ENCODE measurements at regions not wholly inside any gene's neighbourhood (a gene's known extent, or its start where the extent isn't known, plus 50 kb on each side); places are given as distances from the start of the nearest gene placed in this dataset.
"Not testable (repeated sequence)": the region's sequence is repeated elsewhere in the genome, so short reads cannot be mapped to it uniquely, and the experiment has no call there.

GRCh38 chr3:22441711-22442110 is 690.7 kb upstream of the ZNF385D start:
- no peaks in the 10 kb centered on the region for H3K4me1 ChIP-seq (ENCODE audit: insufficient read depth, low read length)
- H3K4me2 ChIP-seq (ENCODE audit: low read length), result no peak overlapping the region
- H3K9me2 ChIP-seq (replicated peaks; ENCODE audit: low read length), result no peaks in the 10 kb centered on the region
- ChIA-PET CTCF (no interaction called here), POLR2A (ENCODE audit: unreplicated experiment) (no interaction called here)
- no peak overlapping the region for H3K4me3 ChIP-seq (ENCODE audit: low read length)
- no peaks in the 10 kb centered on the region for H3K27me3 ChIP-seq (ENCODE audit: low read length)
- H3K9me3 ChIP-seq (ENCODE audit: low read length), result no peaks in the 10 kb centered on the region
- DNase-seq (no peak), ATAC-seq (no peak)
- no peak overlapping the region for H3K9ac ChIP-seq (ENCODE audit: low read length)
- H3F3A ChIP-seq (ENCODE audit: low read length, unreplicated experiment), result no peaks in the 10 kb centered on the region
- TF ChIP-seq, protein P1, sequence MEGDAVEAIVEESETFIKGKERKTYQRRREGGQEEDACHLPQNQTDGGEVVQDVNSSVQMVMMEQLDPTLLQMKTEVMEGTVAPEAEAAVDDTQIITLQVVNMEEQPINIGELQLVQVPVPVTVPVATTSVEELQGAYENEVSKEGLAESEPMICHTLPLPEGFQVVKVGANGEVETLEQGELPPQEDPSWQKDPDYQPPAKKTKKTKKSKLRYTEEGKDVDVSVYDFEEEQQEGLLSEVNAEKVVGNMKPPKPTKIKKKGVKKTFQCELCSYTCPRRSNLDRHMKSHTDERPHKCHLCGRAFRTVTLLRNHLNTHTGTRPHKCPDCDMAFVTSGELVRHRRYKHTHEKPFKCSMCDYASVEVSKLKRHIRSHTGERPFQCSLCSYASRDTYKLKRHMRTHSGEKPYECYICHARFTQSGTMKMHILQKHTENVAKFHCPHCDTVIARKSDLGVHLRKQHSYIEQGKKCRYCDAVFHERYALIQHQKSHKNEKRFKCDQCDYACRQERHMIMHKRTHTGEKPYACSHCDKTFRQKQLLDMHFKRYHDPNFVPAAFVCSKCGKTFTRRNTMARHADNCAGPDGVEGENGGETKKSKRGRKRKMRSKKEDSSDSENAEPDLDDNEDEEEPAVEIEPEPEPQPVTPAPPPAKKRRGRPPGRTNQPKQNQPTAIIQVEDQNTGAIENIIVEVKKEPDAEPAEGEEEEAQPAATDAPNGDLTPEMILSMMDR (conservative IDR thresholded peaks at IDR 0.05; ENCODE audit: low read depth, low read length), result no peak
- TF ChIP-seq EZH2phosphoT487 (IDR thresholded peaks at IDR 0.05; ENCODE audit: borderline replicate concordance, low read length) (no peak), EZH2 (IDR thresholded peaks at IDR 0.05; ENCODE audit: low read length, unreplicated experiment) (no peak)
- H3K27ac ChIP-seq (ENCODE audit: low read length), result no peak overlapping the region
- intact Hi-C loops (cut with micrococcal nuclease), result no loop called here
- no TSS peak for BruUV-seq (replicated peaks)
- H2AFZ ChIP-seq (ENCODE audit: low read length), result no peak overlapping the region
- H3K79me2 ChIP-seq (ENCODE audit: low read length), result no peaks in the 10 kb centered on the region
- no peaks in the 10 kb centered on the region for H3K36me3 ChIP-seq (ENCODE audit: low read depth, low read length)
- no peaks in the 10 kb centered on the region for H4K20me1 ChIP-seq (ENCODE audit: low read length)

DNA sequence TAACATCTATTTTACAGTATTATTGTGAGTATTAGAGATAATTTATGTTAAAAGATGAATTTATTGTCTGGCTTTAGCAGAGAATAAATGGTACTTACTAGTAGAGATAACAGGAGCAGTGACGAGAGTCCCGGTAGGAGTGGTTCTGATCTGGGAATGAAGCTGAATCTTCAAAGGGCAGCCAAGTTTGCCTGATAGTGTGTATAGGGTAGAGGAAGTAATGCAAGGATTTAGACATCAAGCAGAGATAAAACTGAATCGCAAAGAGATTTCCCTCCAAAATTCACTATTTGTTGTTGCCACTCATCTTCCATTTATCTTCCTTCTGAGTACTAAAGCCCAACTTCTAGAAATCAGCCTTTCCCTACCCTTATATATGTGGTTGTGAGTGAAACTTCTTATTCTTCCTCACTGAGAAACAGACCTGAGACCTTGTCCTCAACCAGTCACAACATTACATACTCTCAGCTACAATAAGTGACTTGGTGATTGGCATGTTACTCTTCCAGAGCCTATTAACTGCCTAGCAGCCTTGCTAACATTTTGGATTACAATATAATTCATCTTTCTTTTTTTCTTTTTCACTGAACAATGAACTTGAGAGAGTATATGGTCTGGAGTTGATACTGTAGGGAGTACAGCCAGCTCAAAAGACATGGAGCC is 692.7 kb upstream of the ZNF385D start:
- H3K27me3 ChIP-seq (ENCODE audit: low read length), result no peaks in the 10 kb centered on the region
- ChIA-PET POLR2A (ENCODE audit: unreplicated experiment) (no interaction called here), CTCF (no interaction called here)
- intact Hi-C loops (cut with micrococcal nuclease), result no loop called here
- ATAC-seq, result no peak
- no peaks in the 10 kb centered on the region for H3K36me3 ChIP-seq (ENCODE audit: low read depth, low read length)
- H3K4me2 ChIP-seq (ENCODE audit: low read length), result no peak overlapping the region
- no peaks in the 10 kb centered on the region for H3K9me3 ChIP-seq (ENCODE audit: low read length)
- no peaks in the 10 kb centered on the region for H3K9me2 ChIP-seq (replicated peaks; ENCODE audit: low read length)
- no peaks in the 10 kb centered on the region for H4K20me1 ChIP-seq (ENCODE audit: low read length)
- H2AFZ ChIP-seq (ENCODE audit: low read length), result no peak overlapping the region
- no peak for DNase-seq
- H3K79me2 ChIP-seq (ENCODE audit: low read length), result no peaks in the 10 kb centered on the region
- no TSS peak for BruUV-seq (replicated peaks)
- no peaks in the 10 kb centered on the region for H3F3A ChIP-seq (ENCODE audit: low read length, unreplicated experiment)
- no peak overlapping the region for H3K4me3 ChIP-seq (ENCODE audit: low read length)
- H3K27ac ChIP-seq (ENCODE audit: low read length), result no peak overlapping the region
- H3K4me1 ChIP-seq (ENCODE audit: insufficient read depth, low read length), result no peaks in the 10 kb centered on the region
- no peak for TF ChIP-seq EZH2 (IDR thresholded peaks at IDR 0.05; ENCODE audit: low read length, unreplicated experiment)
- TF ChIP-seq, protein P1 (conservative IDR thresholded peaks at IDR 0.05; ENCODE audit: low read depth, low read length), result no peak
- no peak for TF ChIP-seq EZH2phosphoT487 (IDR thresholded peaks at IDR 0.05; ENCODE audit: borderline replicate concordance, low read length)
- no peak overlapping the region for H3K9ac ChIP-seq (ENCODE audit: low read length)

DNA sequence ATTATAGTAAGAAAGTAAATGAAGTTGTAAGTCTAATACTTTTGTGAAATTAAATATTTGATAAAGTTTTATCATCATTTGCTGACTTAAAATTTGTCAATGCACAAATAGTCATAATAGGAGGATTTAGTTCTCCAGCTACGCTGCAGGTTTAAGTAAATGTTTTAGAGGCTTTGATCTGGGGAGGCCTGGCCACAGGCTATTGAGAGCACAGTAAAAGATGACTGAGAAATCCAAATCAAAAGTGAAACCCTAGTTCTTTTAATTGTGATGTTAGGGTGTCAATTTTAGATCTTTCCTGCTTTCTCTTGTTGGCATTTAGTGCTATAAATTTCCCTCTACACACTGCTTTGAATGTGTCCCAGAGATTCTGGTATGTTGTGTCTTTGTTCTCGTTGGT is 694.3 kb upstream of the ZNF385D start:
- BruUV-seq (replicated peaks), result not testable (repeated sequence)

More for the DNA sequence above, 694.3 kb upstream of the ZNF385D start:
- H3K79me2 ChIP-seq (ENCODE audit: low read length); H3K36me3 ChIP-seq (ENCODE audit: low read depth, low read length); H3F3A ChIP-seq (ENCODE audit: low read length, unreplicated experiment); H3K9me2 ChIP-seq (replicated peaks; ENCODE audit: low read length); H3K4me1 ChIP-seq (ENCODE audit: insufficient read depth, low read length); H3K4me2 ChIP-seq (ENCODE audit: low read length); H3K9me3 ChIP-seq (ENCODE audit: low read length); H3K27me3 ChIP-seq (ENCODE audit: low read length); H3K4me3 ChIP-seq (ENCODE audit: low read length); H2AFZ ChIP-seq (ENCODE audit: low read length); H4K20me1 ChIP-seq (ENCODE audit: low read length); DNase-seq; POLR2A ChIA-PET (ENCODE audit: unreplicated experiment); H3K27ac ChIP-seq (ENCODE audit: low read length); CTCF ChIA-PET; H3K9ac ChIP-seq (ENCODE audit: low read length); ATAC-seq; intact Hi-C loops (cut with micrococcal nuclease): not testable (repeated sequence)
